ENCODE measurements at regions not wholly inside any gene's neighbourhood (a gene's known extent, or its start where the extent isn't known, plus 50 kb on each side); places are given as distances from the start of the nearest gene placed in this dataset.

DNA sequence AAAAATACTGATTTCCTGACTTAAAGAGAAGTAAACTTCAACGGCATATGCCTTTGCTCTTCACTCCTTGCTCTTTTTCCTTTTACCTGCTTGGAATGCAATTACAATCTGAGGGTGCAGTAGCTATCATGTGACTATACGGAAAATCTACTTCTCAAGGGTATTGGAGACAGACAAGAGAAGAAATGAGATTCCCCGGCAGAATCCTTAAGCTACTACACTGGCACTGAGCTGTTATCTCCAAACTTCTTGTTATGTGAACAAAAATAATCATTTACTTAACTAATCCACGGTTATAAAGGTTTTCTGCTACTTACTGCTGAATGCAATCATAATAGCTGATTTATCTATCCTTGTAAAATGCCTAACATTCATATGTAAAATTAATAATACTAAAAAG lies 118.0 kb upstream of the IFNG-AS1 start:
- Histone ChIP-seq H3K36me3 (ENCODE audit: control insufficient read depth, insufficient read depth, low read length) (no peaks in the 10 kb centered on the region), H3K27me3 (ENCODE audit: control insufficient read depth, insufficient read depth, low read length) (no peaks in the 10 kb centered on the region), H3K9ac (ENCODE audit: low read depth, low read length) (no peak overlapping the region), H3K4me3 (ENCODE audit: low read depth, low read length) (no peak overlapping the region), H3K9me3 (ENCODE audit: control insufficient read depth, insufficient read depth, low read length) (no peaks in the 10 kb centered on the region), H3K4me1 (ENCODE audit: control insufficient read depth, insufficient read depth, low read length) (peaks cover 4% of the 10 kb centered on the region)

DNA sequence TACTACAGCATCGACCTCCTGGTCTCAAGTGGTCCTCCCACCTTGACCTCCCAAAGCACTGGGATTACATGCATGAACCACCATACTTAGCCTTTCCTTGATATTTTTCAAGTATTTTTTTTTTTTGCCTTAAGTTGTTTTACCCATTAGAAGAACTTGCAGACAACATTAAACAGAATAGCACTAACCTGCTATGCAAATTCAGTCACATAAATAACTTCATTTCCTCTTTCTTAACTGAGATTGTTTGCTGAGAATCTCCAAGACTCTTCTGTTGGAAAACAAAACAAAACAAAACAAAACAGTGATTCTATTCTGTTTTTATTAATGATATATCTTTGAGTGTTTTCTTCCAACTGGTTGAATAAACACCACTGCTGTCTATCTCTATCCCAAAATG lies 115.9 kb upstream of the IFNG-AS1 start:
- no peak overlapping the region for H3K9ac ChIP-seq (ENCODE audit: low read depth, low read length)
- H3K27me3 ChIP-seq (ENCODE audit: control insufficient read depth, insufficient read depth, low read length), result no peaks in the 10 kb centered on the region
- no peaks in the 10 kb centered on the region for H3K36me3 ChIP-seq (ENCODE audit: control insufficient read depth, insufficient read depth, low read length)
- no peak overlapping the region for H3K4me3 ChIP-seq (ENCODE audit: low read depth, low read length)
- H3K4me1 ChIP-seq (ENCODE audit: control insufficient read depth, insufficient read depth, low read length), result peaks cover 12% of the 10 kb centered on the region
- no peaks in the 10 kb centered on the region for H3K9me3 ChIP-seq (ENCODE audit: control insufficient read depth, insufficient read depth, low read length)

DNA sequence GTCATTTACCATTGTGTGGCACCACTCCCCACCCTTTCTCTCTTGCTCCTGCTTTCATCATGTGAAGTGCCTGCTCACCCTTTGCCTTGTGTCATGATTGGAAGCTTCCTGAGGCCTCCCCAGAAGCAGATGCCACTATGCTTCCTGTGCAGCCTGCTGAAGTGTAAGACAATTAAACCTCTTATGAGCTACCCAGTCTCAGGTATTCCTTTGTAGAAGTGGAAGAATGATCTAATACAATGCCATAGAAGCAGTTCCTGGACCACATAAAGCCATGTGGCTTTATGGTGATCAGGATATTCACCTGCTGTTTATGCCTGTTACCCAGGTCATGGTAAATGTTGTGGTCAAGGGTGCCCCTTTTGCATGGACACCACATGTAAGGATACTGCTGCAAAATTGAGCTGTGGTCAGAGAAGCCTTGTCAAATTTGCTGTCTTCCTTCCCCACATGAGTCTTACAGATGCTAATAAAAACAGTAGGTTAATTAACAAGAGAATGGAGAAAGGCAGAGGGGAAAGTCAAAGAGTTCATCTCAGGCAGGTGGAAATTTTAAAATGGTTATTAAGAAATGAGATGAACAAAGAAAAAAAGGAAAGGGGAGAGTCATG lies 112.8 kb upstream of the IFNG-AS1 start:
- no peaks in the 10 kb centered on the region for H3K36me3 ChIP-seq (ENCODE audit: control insufficient read depth, insufficient read depth, low read length)
- H3K9me3 ChIP-seq (ENCODE audit: control insufficient read depth, insufficient read depth, low read length), result no peaks in the 10 kb centered on the region
- H3K4me3 ChIP-seq (ENCODE audit: low read depth, low read length), result no peak overlapping the region
- no peak overlapping the region for H3K9ac ChIP-seq (ENCODE audit: low read depth, low read length)
- H3K4me1 ChIP-seq (ENCODE audit: control insufficient read depth, insufficient read depth, low read length), result peaks cover 12% of the 10 kb centered on the region
- H3K27me3 ChIP-seq (ENCODE audit: control insufficient read depth, insufficient read depth, low read length), result no peaks in the 10 kb centered on the region

GRCh38 chr12:67877727-67878126 lies 111.5 kb upstream of the IFNG-AS1 start:
- H3K27me3 ChIP-seq (ENCODE audit: control insufficient read depth, insufficient read depth, low read length), result no peaks in the 10 kb centered on the region
- peaks cover 12% of the 10 kb centered on the region for H3K4me1 ChIP-seq (ENCODE audit: control insufficient read depth, insufficient read depth, low read length)
- H3K9me3 ChIP-seq (ENCODE audit: control insufficient read depth, insufficient read depth, low read length), result no peaks in the 10 kb centered on the region
- no peaks in the 10 kb centered on the region for H3K36me3 ChIP-seq (ENCODE audit: control insufficient read depth, insufficient read depth, low read length)
- no peak overlapping the region for H3K4me3 ChIP-seq (ENCODE audit: low read depth, low read length)
- H3K9ac ChIP-seq (ENCODE audit: low read depth, low read length), result no peak overlapping the region

GRCh38 chr12:67879937-67880336 lies 109.3 kb upstream of the IFNG-AS1 start:
- no peaks in the 10 kb centered on the region for H3K36me3 ChIP-seq (ENCODE audit: control insufficient read depth, insufficient read depth, low read length)
- no peak overlapping the region for H3K4me3 ChIP-seq (ENCODE audit: low read depth, low read length)
- peaks cover 10% of the 10 kb centered on the region for H3K4me1 ChIP-seq (ENCODE audit: control insufficient read depth, insufficient read depth, low read length)
- H3K9me3 ChIP-seq (ENCODE audit: control insufficient read depth, insufficient read depth, low read length), result no peaks in the 10 kb centered on the region
- no peaks in the 10 kb centered on the region for H3K27me3 ChIP-seq (ENCODE audit: control insufficient read depth, insufficient read depth, low read length)
- no peak overlapping the region for H3K9ac ChIP-seq (ENCODE audit: low read depth, low read length)

DNA sequence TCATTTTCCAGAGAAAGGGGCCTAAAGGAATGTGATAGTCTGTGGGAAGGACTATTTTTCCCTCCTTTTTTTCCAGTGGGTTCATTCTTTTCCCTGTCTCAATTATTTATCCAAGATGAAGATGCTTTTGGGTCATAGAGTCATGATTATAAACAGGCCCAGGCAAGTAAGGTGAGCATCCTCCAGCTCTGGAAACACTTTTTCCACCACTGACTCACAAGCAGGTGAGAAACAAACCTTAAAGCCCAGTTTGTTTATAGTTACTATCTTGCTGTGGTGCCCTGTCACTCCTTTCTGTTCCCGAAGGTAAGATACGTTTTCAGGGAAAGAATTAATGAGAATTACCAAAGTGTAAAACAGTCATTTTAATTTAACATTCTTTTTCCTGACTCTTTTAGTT lies 107.7 kb upstream of the IFNG-AS1 start:
- Histone ChIP-seq H3K9ac (ENCODE audit: low read depth, low read length) (no peak overlapping the region), H3K27me3 (ENCODE audit: control insufficient read depth, insufficient read depth, low read length) (no peaks in the 10 kb centered on the region), H3K4me3 (ENCODE audit: low read depth, low read length) (no peak overlapping the region), H3K9me3 (ENCODE audit: control insufficient read depth, insufficient read depth, low read length) (no peaks in the 10 kb centered on the region), H3K4me1 (ENCODE audit: control insufficient read depth, insufficient read depth, low read length) (peaks cover 5% of the 10 kb centered on the region), H3K36me3 (ENCODE audit: control insufficient read depth, insufficient read depth, low read length) (no peaks in the 10 kb centered on the region)

GRCh38 chr12:67884596-67884995 lies 104.7 kb upstream of the IFNG-AS1 start:
- no peak overlapping the region for H3K4me3 ChIP-seq (ENCODE audit: low read depth, low read length)
- H3K9me3 ChIP-seq (ENCODE audit: control insufficient read depth, insufficient read depth, low read length), result no peaks in the 10 kb centered on the region
- H3K4me1 ChIP-seq (ENCODE audit: control insufficient read depth, insufficient read depth, low read length), result no peaks in the 10 kb centered on the region
- H3K9ac ChIP-seq (ENCODE audit: low read depth, low read length), result no peak overlapping the region
- no peaks in the 10 kb centered on the region for H3K36me3 ChIP-seq (ENCODE audit: control insufficient read depth, insufficient read depth, low read length)
- H3K27me3 ChIP-seq (ENCODE audit: control insufficient read depth, insufficient read depth, low read length), result no peaks in the 10 kb centered on the region

DNA sequence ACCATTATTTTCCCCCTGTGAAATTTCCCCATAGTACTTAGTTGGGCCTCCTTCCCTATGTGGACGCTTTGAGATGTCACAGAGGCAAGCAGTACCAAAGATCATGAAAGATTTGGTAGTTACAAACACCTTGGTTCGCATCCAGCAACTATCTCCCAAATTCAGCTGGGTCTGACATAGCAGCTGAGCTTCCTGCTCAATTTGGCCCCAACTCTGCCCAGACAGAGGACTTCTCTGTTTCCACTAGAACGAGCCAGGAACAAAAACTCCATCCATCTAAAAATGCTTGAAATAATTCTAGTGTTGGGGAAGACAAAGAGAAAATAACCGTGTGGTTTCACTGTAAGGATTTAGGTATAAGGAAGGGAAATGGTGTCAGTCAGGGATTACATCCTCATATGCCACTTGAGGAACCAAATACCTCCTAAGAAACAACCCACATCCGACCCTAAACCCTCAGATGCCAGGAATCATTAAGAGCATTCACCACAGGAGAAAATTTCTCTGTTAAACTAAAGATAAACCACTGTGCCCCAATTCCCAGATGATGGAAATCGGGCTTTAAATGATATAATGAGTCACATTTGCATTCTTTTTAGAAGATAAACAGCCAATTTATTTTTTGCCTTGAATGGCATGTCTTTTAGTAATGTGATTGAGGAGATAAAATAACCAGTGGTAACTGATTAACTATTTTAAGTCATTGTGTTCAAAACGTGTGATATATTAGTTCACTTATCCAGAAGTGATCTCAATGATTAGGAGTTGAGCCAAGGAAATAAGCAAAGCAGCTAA lies 103.7 kb upstream of the IFNG-AS1 start:
- no peak overlapping the region for H3K4me3 ChIP-seq (ENCODE audit: low read depth, low read length)
- no peak overlapping the region for H3K9ac ChIP-seq (ENCODE audit: low read depth, low read length)
- no peaks in the 10 kb centered on the region for H3K4me1 ChIP-seq (ENCODE audit: control insufficient read depth, insufficient read depth, low read length)
- H3K9me3 ChIP-seq (ENCODE audit: control insufficient read depth, insufficient read depth, low read length), result no peaks in the 10 kb centered on the region
- H3K27me3 ChIP-seq (ENCODE audit: control insufficient read depth, insufficient read depth, low read length), result no peaks in the 10 kb centered on the region
- no peaks in the 10 kb centered on the region for H3K36me3 ChIP-seq (ENCODE audit: control insufficient read depth, insufficient read depth, low read length)

DNA sequence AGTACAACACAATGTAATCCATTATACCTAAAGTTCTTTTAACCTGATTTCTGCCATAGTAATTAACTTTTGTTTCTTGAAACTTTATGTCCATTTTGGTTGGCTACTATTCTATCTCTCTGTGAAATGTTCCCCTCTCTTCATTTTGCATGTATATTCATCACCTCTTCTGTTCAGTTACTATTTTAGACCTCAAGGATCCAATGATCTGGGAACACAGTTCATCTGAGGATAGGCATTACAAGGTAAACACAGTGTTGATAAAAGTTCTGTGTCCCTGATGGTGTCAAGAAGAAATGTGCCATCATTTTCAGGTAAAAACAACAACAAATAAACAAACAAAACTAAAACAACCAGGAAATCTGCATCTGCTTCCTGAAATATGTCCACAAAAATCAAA lies 102.2 kb upstream of the IFNG-AS1 start:
- Histone ChIP-seq H3K4me3 (ENCODE audit: low read depth, low read length) (no peak overlapping the region), H3K4me1 (ENCODE audit: control insufficient read depth, insufficient read depth, low read length) (no peaks in the 10 kb centered on the region), H3K27me3 (ENCODE audit: control insufficient read depth, insufficient read depth, low read length) (no peaks in the 10 kb centered on the region), H3K9ac (ENCODE audit: low read depth, low read length) (no peak overlapping the region), H3K9me3 (ENCODE audit: control insufficient read depth, insufficient read depth, low read length) (no peaks in the 10 kb centered on the region), H3K36me3 (ENCODE audit: control insufficient read depth, insufficient read depth, low read length) (no peaks in the 10 kb centered on the region)

DNA sequence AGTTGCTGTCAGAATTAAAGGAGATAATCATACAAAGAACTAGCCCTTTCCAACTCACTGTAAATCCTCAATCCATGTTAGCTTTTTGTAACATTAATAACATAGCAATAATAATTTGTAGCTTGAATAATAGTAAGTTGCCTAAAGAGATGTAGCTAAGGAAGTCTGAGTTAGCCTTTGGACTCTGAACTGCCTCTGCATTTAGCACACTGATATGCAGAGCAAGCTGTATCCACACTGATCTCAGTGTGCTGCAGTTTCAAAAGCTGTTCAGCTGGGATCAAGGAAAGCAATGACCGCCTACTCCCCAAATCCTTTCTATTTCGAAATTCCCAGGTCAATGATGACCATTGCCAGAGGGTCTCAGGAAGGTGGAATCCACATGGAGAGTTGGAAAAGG lies 99.3 kb upstream of the IFNG-AS1 start:
- Histone ChIP-seq H3K9me3 (ENCODE audit: control insufficient read depth, insufficient read depth, low read length) (no peaks in the 10 kb centered on the region), H3K36me3 (ENCODE audit: control insufficient read depth, insufficient read depth, low read length) (no peaks in the 10 kb centered on the region), H3K4me3 (ENCODE audit: low read depth, low read length) (no peak overlapping the region), H3K4me1 (ENCODE audit: control insufficient read depth, insufficient read depth, low read length) (no peaks in the 10 kb centered on the region), H3K27me3 (ENCODE audit: control insufficient read depth, insufficient read depth, low read length) (no peaks in the 10 kb centered on the region), H3K9ac (ENCODE audit: low read depth, low read length) (no peak overlapping the region)

- H3K9me3 ChIP-seq (ENCODE audit: control insufficient read depth, insufficient read depth, low read length), result no peaks in the 10 kb centered on the region
- no peaks in the 10 kb centered on the region for H3K4me1 ChIP-seq (ENCODE audit: control insufficient read depth, insufficient read depth, low read length)
- no peak overlapping the region for H3K4me3 ChIP-seq (ENCODE audit: low read depth, low read length)
- no peaks in the 10 kb centered on the region for H3K27me3 ChIP-seq (ENCODE audit: control insufficient read depth, insufficient read depth, low read length)
- no peaks in the 10 kb centered on the region for H3K36me3 ChIP-seq (ENCODE audit: control insufficient read depth, insufficient read depth, low read length)
- no peak overlapping the region for H3K9ac ChIP-seq (ENCODE audit: low read depth, low read length)
Observed at GRCh38 chr12:67890726-67891258, 98.5 kb upstream of the IFNG-AS1 start.

GRCh38 chr12:67891596-67891995 lies 97.7 kb upstream of the IFNG-AS1 start:
- no peaks in the 10 kb centered on the region for H3K9me3 ChIP-seq (ENCODE audit: control insufficient read depth, insufficient read depth, low read length)
- no peaks in the 10 kb centered on the region for H3K4me1 ChIP-seq (ENCODE audit: control insufficient read depth, insufficient read depth, low read length)
- H3K27me3 ChIP-seq (ENCODE audit: control insufficient read depth, insufficient read depth, low read length), result no peaks in the 10 kb centered on the region
- no peak overlapping the region for H3K4me3 ChIP-seq (ENCODE audit: low read depth, low read length)
- no peak overlapping the region for H3K9ac ChIP-seq (ENCODE audit: low read depth, low read length)
- H3K36me3 ChIP-seq (ENCODE audit: control insufficient read depth, insufficient read depth, low read length), result no peaks in the 10 kb centered on the region
